ENCODE measurements at regions not wholly inside any gene's neighbourhood (a gene's known extent, or its start where the extent isn't known, plus 50 kb on each side); places are given as distances from the start of the nearest gene placed in this dataset.
A peak's percentile ranks its signal among the peaks of the same experiment; 100 is the strongest.

- no peak for DNase-seq
- intact Hi-C loops (cut with micrococcal nuclease; ENCODE audit: unreplicated experiment), result no loop called here
These were observed 212.4 kb upstream of the PKDCC start for GRCh38 chr2:41835401-41835800.

GRCh38 chr2:41836948-41837347 is 210.9 kb upstream of the PKDCC start:
- POLR2A ChIA-PET (ENCODE audit: unreplicated experiment), result interaction anchor here (0.6 kb wide), 1 partner anchor 1024 kb away, joined by 3 read pairs; no protein-coding TSS in a partner anchor
- BruUV-seq (replicated peaks), result no TSS peak
- Histone ChIP-seq H3F3A (ENCODE audit: insufficient read depth, low read depth) (no peaks in the 10 kb centered on the region), H3K9me2 (ENCODE audit: insufficient read depth) (no peaks in the 10 kb centered on the region), H4K20me1 (ENCODE audit: insufficient read depth) (no peaks in the 10 kb centered on the region), H3K79me2 (ENCODE audit: low read depth) (no peaks in the 10 kb centered on the region), H3K4me2 (no peak overlapping the region), H3K27me3 (ENCODE audit: insufficient read depth, low read depth) (peaks cover 39% of the 10 kb centered on the region), H3K4me1 (replicated peaks; ENCODE audit: insufficient read depth) (peaks cover 11% of the 10 kb centered on the region), H3K36me3 (ENCODE audit: low read depth) (no peaks in the 10 kb centered on the region), H2AFZ (no peak overlapping the region), H3K9me3 (ENCODE audit: insufficient read depth, low read depth) (no peaks in the 10 kb centered on the region), H3K27ac (no peak overlapping the region), H3K4me3 (no peak overlapping the region)
- TF ChIP-seq EZH2 (IDR thresholded peaks at IDR 0.05; ENCODE audit: low read depth) (no peak), CTCF (conservative IDR thresholded peaks at IDR 0.05) (no peak)
- peak in 1 of 2 experiments; percentile 38 for DNase-seq
- intact Hi-C loops (cut with micrococcal nuclease; ENCODE audit: unreplicated experiment), result no loop called here
- CTCF ChIA-PET, result no interaction called here

More at GRCh38 chr2:41835401-41835800, 212.4 kb upstream of the PKDCC start:
- no peak for TF ChIP-seq CTCF (conservative IDR thresholded peaks at IDR 0.05)
- TF ChIP-seq EZH2 (IDR thresholded peaks at IDR 0.05; ENCODE audit: low read depth), result no peak
- H3K4me1 ChIP-seq (replicated peaks; ENCODE audit: insufficient read depth), result peaks cover 3% of the 10 kb centered on the region; the same call in 1 of the 2 replicates
- H3K27me3 ChIP-seq (ENCODE audit: insufficient read depth, low read depth), result peaks cover 48% of the 10 kb centered on the region
- ChIA-PET POLR2A (ENCODE audit: unreplicated experiment) (no interaction called here), CTCF (no interaction called here)
- H3K9me3 ChIP-seq (ENCODE audit: insufficient read depth, low read depth), result no peaks in the 10 kb centered on the region
- no TSS peak for BruUV-seq (replicated peaks)
- H3F3A ChIP-seq (ENCODE audit: insufficient read depth, low read depth), result no peaks in the 10 kb centered on the region
- H3K79me2 ChIP-seq (ENCODE audit: low read depth), result no peaks in the 10 kb centered on the region
- no peaks in the 10 kb centered on the region for H3K9me2 ChIP-seq (ENCODE audit: insufficient read depth)
- no peak overlapping the region for H2AFZ ChIP-seq
- no peak overlapping the region for H3K4me2 ChIP-seq
- H3K4me3 ChIP-seq, result no peak overlapping the region
- no peak overlapping the region for H3K27ac ChIP-seq
- H4K20me1 ChIP-seq (ENCODE audit: insufficient read depth), result no peaks in the 10 kb centered on the region
- H3K36me3 ChIP-seq (ENCODE audit: low read depth), result no peaks in the 10 kb centered on the region

- H3K36me3 ChIP-seq (ENCODE audit: low read depth), result no peaks in the 10 kb centered on the region
- POLR2A ChIA-PET (ENCODE audit: unreplicated experiment), result no interaction called here
These were observed 210.2 kb upstream of the PKDCC start for GRCh38 chr2:41837610-41838009.

More at GRCh38 chr2:41837610-41838009, 210.2 kb upstream of the PKDCC start:
- intact Hi-C loops (cut with micrococcal nuclease; ENCODE audit: unreplicated experiment), result no loop called here
- no peaks in the 10 kb centered on the region for H3K9me2 ChIP-seq (ENCODE audit: insufficient read depth)
- no peaks in the 10 kb centered on the region for H3K9me3 ChIP-seq (ENCODE audit: insufficient read depth, low read depth)
- TF ChIP-seq EZH2 (IDR thresholded peaks at IDR 0.05; ENCODE audit: low read depth), result no peak
- no peak for TF ChIP-seq CTCF (conservative IDR thresholded peaks at IDR 0.05)
- no peaks in the 10 kb centered on the region for H3K79me2 ChIP-seq (ENCODE audit: low read depth)
- no peak for DNase-seq
- no TSS peak for BruUV-seq (replicated peaks)
- no peaks in the 10 kb centered on the region for H3F3A ChIP-seq (ENCODE audit: insufficient read depth, low read depth)
- no peak overlapping the region for H3K27ac ChIP-seq
- no peak overlapping the region for H3K4me2 ChIP-seq
- H3K27me3 ChIP-seq (ENCODE audit: insufficient read depth, low read depth), result peaks cover 32% of the 10 kb centered on the region
- peaks cover 13% of the 10 kb centered on the region for H3K4me1 ChIP-seq (replicated peaks; ENCODE audit: insufficient read depth)
- H3K4me3 ChIP-seq, result no peak overlapping the region
- H2AFZ ChIP-seq, result no peak overlapping the region
- no peaks in the 10 kb centered on the region for H4K20me1 ChIP-seq (ENCODE audit: insufficient read depth)
- CTCF ChIA-PET, result no interaction called here

Measured in PC-9 (cell line).